MM.1S (cell line): ENCODE measurements at regions not wholly inside any gene's neighbourhood (a gene's known extent, or its start where the extent isn't known, plus 50 kb on each side); places are given as distances from the start of the nearest gene placed in this dataset.

Experiments used
- DNase-seq: peaks from one replicate; pipeline ENCODE4 v3.0.0-alpha.2; 2015
- H2AFZ ChIP-seq: fragments of 300-600 bp; sonication (generic); 2 replicates; pipeline ENCODE4 v1.6.0; 2016; ENCODE audit warnings: antibody characterized with exemption, low read length
- H3F3A ChIP-seq: fragments of 300-600 bp; sonication (generic); 2 replicates; pipeline ENCODE4 v1.6.1; 2016; ENCODE audit warnings: mild to moderate bottlenecking, antibody characterized with exemption, low read length, moderate library complexity, mixed read lengths; ENCODE audit not compliant: insufficient read depth
- H3K27ac ChIP-seq: fragments of 300-600 bp; sonication (generic); 2 replicates; pipeline ENCODE4 v1.5.1; 2016; ENCODE audit warnings: mild to moderate bottlenecking, low read length
- H3K27me3 ChIP-seq: fragments of 300-600 bp; sonication (generic); replicated peaks from 2 replicates; pipeline ENCODE4 v1.6.0; 2016; ENCODE audit warnings: low read length; ENCODE audit not compliant: insufficient read depth
- H3K36me3 ChIP-seq: fragments of 300-600 bp; sonication (generic); replicated peaks from 2 replicates; pipeline ENCODE4 v1.6.1; 2016; ENCODE audit warnings: mild to moderate bottlenecking, low read length, mixed read lengths; ENCODE audit not compliant: insufficient read depth
- H3K4me1 ChIP-seq: fragments of 300-600 bp; sonication (generic); 2 replicates; pipeline ENCODE4 v1.6.1; 2016; ENCODE audit warnings: low read length, mixed read lengths
- H3K4me2 ChIP-seq: fragments of 300-600 bp; sonication (generic); 2 replicates; pipeline ENCODE4 v1.6.0; 2016; ENCODE audit warnings: low read depth, low read length
- H3K4me3 ChIP-seq: fragments of 300-600 bp; sonication (generic); 2 replicates; pipeline ENCODE4 v1.5.1; 2016; ENCODE audit warnings: low read length, mixed read lengths
- H3K79me2 ChIP-seq: fragments of 300-600 bp; sonication (generic); 2 replicates; pipeline ENCODE4 v1.6.1; 2016; ENCODE audit warnings: mixed run types, low read length, mixed read lengths
- H3K9ac ChIP-seq: fragments of 300-600 bp; sonication (generic); 2 replicates; pipeline ENCODE4 v1.6.1; 2016; ENCODE audit warnings: low read length, mixed read lengths
- H3K9me2 ChIP-seq: fragments of 300-600 bp; sonication (generic); replicated peaks from 2 replicates; pipeline ENCODE4 v1.6.1; 2016; ENCODE audit warnings: mild to moderate bottlenecking, low read length, mixed read lengths; ENCODE audit not compliant: insufficient read depth
- H3K9me3 ChIP-seq: fragments of 300-600 bp; sonication (generic); replicated peaks from 2 replicates; pipeline ENCODE4 v1.6.1; 2016; ENCODE audit warnings: mild to moderate bottlenecking, low read length, mixed read lengths; ENCODE audit not compliant: insufficient read depth
- H4K20me1 ChIP-seq: fragments of 300-600 bp; sonication (generic); 2 replicates; pipeline ENCODE4 v1.6.1; 2016; ENCODE audit warnings: mild to moderate bottlenecking, low read length, moderate library complexity, mixed read lengths; ENCODE audit not compliant: insufficient read depth
- EZH2 ChIP-seq: fragments of 300-600 bp; sonication (generic); optimal IDR thresholded peaks from 2 replicates; pipeline ENCODE3; 2017; ENCODE audit warnings: low read depth, mild to moderate bottlenecking, antibody characterized with exemption, low read length, mixed read lengths
- EZH2phosphoT487 ChIP-seq: fragments of 300-600 bp; sonication (generic); IDR thresholded peaks from 2 replicates; pipeline ENCODE4 v1.6.1; 2018; ENCODE audit warnings: antibody characterized with exemption, low read length
- TF ChIP-seq, protein P1 (sequence below): fragments of 300-600 bp; sonication (generic); IDR thresholded peaks from 2 replicates; pipeline ENCODE4 v1.5.1; 2016; ENCODE audit warnings: antibody characterized with exemption, low read length, mixed read lengths

DNA sequence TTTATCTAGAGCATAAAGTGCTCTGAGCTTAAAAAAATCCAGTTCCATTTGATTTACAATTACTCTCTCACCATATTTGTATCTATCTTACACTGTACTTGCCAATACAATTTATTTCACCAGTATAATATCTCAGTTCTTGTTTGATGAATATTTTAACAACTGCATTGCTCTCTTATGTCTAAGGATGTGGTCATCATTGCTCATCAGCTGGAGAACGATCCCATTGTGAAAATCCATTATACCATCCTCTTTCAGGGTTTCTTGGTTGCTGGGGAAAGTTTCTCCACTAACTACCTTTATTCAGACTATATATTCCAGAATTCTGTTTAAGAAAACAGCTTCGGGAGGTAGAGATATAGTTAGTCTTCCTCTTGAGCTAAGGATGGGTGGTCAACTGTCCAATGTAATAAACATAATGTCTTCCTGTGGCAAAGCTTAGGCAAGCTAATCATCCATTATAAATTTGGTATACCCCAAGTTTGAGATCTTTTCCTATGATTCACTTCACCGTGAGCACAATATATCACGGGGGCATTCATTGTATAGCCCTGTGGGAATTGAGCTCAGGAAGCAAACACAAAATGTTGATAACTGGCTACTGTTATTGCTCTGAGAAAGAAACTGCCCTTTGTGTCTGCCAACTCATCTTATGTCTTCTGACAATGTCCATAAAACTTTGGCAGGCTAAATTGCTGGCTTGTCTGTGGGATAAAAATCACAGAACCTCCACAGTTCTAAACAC lies 2361.9 kb downstream of the ARAP2 start:
- H3K4me1 ChIP-seq, result no peaks in the 10 kb centered on the region
- H3K9me3 ChIP-seq, result no peaks in the 10 kb centered on the region
- no peaks in the 10 kb centered on the region for H3K27me3 ChIP-seq
- no peak overlapping the region for H3K4me2 ChIP-seq
- H3K9ac ChIP-seq, result no peak overlapping the region
- no peaks in the 10 kb centered on the region for H3F3A ChIP-seq
- no peaks in the 10 kb centered on the region for H3K36me3 ChIP-seq
- no peaks in the 10 kb centered on the region for H3K79me2 ChIP-seq
- no peaks in the 10 kb centered on the region for H4K20me1 ChIP-seq
- DNase-seq, result no peak
- TF ChIP-seq EZH2 (no peak), EZH2phosphoT487 (no peak)
- TF ChIP-seq, protein P1, sequence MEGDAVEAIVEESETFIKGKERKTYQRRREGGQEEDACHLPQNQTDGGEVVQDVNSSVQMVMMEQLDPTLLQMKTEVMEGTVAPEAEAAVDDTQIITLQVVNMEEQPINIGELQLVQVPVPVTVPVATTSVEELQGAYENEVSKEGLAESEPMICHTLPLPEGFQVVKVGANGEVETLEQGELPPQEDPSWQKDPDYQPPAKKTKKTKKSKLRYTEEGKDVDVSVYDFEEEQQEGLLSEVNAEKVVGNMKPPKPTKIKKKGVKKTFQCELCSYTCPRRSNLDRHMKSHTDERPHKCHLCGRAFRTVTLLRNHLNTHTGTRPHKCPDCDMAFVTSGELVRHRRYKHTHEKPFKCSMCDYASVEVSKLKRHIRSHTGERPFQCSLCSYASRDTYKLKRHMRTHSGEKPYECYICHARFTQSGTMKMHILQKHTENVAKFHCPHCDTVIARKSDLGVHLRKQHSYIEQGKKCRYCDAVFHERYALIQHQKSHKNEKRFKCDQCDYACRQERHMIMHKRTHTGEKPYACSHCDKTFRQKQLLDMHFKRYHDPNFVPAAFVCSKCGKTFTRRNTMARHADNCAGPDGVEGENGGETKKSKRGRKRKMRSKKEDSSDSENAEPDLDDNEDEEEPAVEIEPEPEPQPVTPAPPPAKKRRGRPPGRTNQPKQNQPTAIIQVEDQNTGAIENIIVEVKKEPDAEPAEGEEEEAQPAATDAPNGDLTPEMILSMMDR, result no peak
- no peak overlapping the region for H3K4me3 ChIP-seq
- H3K27ac ChIP-seq, result no peak overlapping the region
- no peaks in the 10 kb centered on the region for H3K9me2 ChIP-seq
- no peak overlapping the region for H2AFZ ChIP-seq

DNA sequence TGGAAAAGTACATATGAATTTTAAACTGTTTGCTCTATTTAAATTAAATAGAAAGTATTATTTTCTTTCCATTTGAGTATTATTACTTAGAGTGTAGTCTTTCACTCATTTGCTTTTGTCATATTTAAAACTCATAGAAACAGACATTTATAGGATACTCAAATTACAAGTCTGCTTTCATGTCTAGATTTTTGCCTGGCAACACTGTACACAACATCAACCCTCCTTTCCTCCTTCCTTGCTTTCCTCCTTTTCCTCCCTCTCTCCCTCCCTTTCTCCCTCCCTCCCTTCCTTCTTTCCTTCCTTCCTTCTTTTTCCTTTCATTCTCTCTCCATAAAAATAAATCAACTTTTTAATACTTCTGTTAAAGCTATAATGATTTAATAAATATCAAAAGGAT lies 2361.2 kb downstream of the ARAP2 start:
- H2AFZ ChIP-seq, result no peak overlapping the region

DNA sequence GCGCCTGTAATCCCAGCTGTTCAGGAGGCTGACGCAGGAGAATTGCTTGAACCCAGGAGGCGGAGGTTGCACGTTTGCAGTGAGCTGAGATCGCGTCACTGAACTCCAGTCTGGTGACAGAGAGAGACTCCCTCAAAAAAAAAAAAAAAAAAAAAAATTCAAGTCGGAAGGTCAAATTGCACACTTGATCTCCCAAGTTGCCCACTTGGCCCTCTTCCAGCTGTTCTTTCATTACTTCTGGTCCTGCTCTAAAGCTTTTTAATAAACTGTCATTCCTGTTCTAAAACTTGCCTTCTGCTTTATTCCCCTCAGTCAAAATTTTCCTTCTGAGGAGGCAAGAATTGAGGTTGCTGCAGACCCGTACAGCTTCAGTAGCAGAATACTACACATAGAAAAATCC lies 2358.0 kb downstream of the ARAP2 start:
- Histone ChIP-seq H3F3A (no peaks in the 10 kb centered on the region), H3K9me3 (no peaks in the 10 kb centered on the region), H3K4me3 (no peak overlapping the region), H3K4me2 (no peak overlapping the region), H2AFZ (no peak overlapping the region), H3K27me3 (no peaks in the 10 kb centered on the region), H3K27ac (no peak overlapping the region), H4K20me1 (no peaks in the 10 kb centered on the region), H3K4me1 (no peaks in the 10 kb centered on the region), H3K79me2 (no peaks in the 10 kb centered on the region), H3K9me2 (no peaks in the 10 kb centered on the region), H3K9ac (no peak overlapping the region), H3K36me3 (no peaks in the 10 kb centered on the region)
- no peak for DNase-seq
- TF ChIP-seq EZH2phosphoT487 (no peak), EZH2 (no peak)
- TF ChIP-seq, protein P1, result no peak

More for the DNA sequence above, 2361.2 kb downstream of the ARAP2 start:
- TF ChIP-seq EZH2phosphoT487 (no peak), EZH2 (no peak)
- TF ChIP-seq, protein P1, result no peak
- no peak overlapping the region for H3K4me2 ChIP-seq
- H4K20me1 ChIP-seq, result no peaks in the 10 kb centered on the region
- no peaks in the 10 kb centered on the region for H3K79me2 ChIP-seq
- no peaks in the 10 kb centered on the region for H3K27me3 ChIP-seq
- H3K9me3 ChIP-seq, result no peaks in the 10 kb centered on the region
- no peaks in the 10 kb centered on the region for H3F3A ChIP-seq
- no peaks in the 10 kb centered on the region for H3K4me1 ChIP-seq
- H3K27ac ChIP-seq, result no peak overlapping the region
- H3K9me2 ChIP-seq, result no peaks in the 10 kb centered on the region
- no peak for DNase-seq
- H3K9ac ChIP-seq, result no peak overlapping the region
- no peak overlapping the region for H3K4me3 ChIP-seq
- H3K36me3 ChIP-seq, result no peaks in the 10 kb centered on the region
